C4-2B (cell line): ENCODE measurements at regions not wholly inside any gene's neighbourhood (a gene's known extent, or its start where the extent isn't known, plus 50 kb on each side); places are given as distances from the start of the nearest gene placed in this dataset.
"Not testable (repeated sequence)": the region's sequence is repeated elsewhere in the genome, so short reads cannot be mapped to it uniquely, and the experiment has no call there.

Experiments
- H3K27ac ChIP-seq: fragments of 450-650 bp; 2 replicates; pipeline ENCODE4 v1.5.1; 2017
- CTCF ChIP-seq: fragments of 450-650 bp; conservative IDR thresholded peaks from 2 replicates; pipeline ENCODE4 v1.5.1; 2017; ENCODE audit warnings: mild to moderate bottlenecking
- ZFX ChIP-seq: fragments of 450-650 bp; IDR thresholded peaks from 2 replicates; pipeline ENCODE4 v1.6.1; 2017

GRCh38 chrX:3509934-3510333 is 163.5 kb upstream of the MXRA5 start:
- H3K27ac ChIP-seq, result no peak overlapping the region
- no peak for TF ChIP-seq ZFX
- no peak for TF ChIP-seq CTCF

- H3K27ac ChIP-seq, result no peak overlapping the region
- TF ChIP-seq ZFX, result no peak
- no peak for TF ChIP-seq CTCF
Observed at GRCh38 chrX:3504916-3505315, 158.5 kb upstream of the MXRA5 start.

- TF ChIP-seq CTCF (no peak), ZFX (no peak)
- no peak overlapping the region for H3K27ac ChIP-seq
Observed at GRCh38 chrX:3501833-3502535, 155.5 kb upstream of the MXRA5 start.

- not testable (repeated sequence) for H3K27ac ChIP-seq
Observed at GRCh38 chrX:3495836-3496769, 149.7 kb upstream of the MXRA5 start.

GRCh38 chrX:3493605-3494004 is 147.2 kb upstream of the MXRA5 start:
- TF ChIP-seq CTCF (no peak), ZFX (no peak)
- H3K27ac ChIP-seq, result no peak overlapping the region

- TF ChIP-seq CTCF (no peak), ZFX (no peak)
- no peak overlapping the region for H3K27ac ChIP-seq
Observed at GRCh38 chrX:3485727-3486126, 139.3 kb upstream of the MXRA5 start.

GRCh38 chrX:3479026-3479425 is 132.6 kb upstream of the MXRA5 start:
- TF ChIP-seq ZFX, result no peak
- no peak for TF ChIP-seq CTCF
- no peak overlapping the region for H3K27ac ChIP-seq
